HG02763 (cell line): ENCODE measurements at regions not wholly inside any gene's neighbourhood (a gene's known extent, or its start where the extent isn't known, plus 50 kb on each side); places are given as distances from the start of the nearest gene placed in this dataset.
"Not testable (repeated sequence)": the region's sequence is repeated elsewhere in the genome, so short reads cannot be mapped to it uniquely, and the experiment has no call there.

Source experiments
- ATAC-seq: cut with Tn5 transposase; IDR thresholded peaks from one replicate; pipeline ENCODE4 v1.9.1; 2021; ENCODE audit warnings: mild to moderate bottlenecking, moderate library complexity; ENCODE audit not compliant: unreplicated experiment

- ATAC-seq: no peak
Measured at GRCh38 chr2:187679454-187679853, 125.2 kb upstream of the TFPI start.

GRCh38 chr2:187684174-187684573, 129.9 kb upstream of the TFPI start:
- no peak for ATAC-seq

GRCh38 chr2:187686416-187687024, 132.3 kb upstream of the TFPI start:
- ATAC-seq: no peak

- ATAC-seq: no peak
Measured at GRCh38 chr2:187687585-187687984, 133.3 kb upstream of the TFPI start.

GRCh38 chr2:187689372-187689771, 135.1 kb upstream of the TFPI start:
- ATAC-seq: no peak

- ATAC-seq: no peak
Measured at GRCh38 chr2:187693923-187694322, 139.7 kb upstream of the TFPI start.

- ATAC-seq: not testable (repeated sequence)
Measured at GRCh38 chr2:187696644-187697043, 142.4 kb upstream of the TFPI start.

GRCh38 chr2:187698374-187699110, 144.3 kb upstream of the TFPI start:
- no peak for ATAC-seq

- no peak for ATAC-seq
Measured at GRCh38 chr2:187702157-187702556, 147.9 kb upstream of the TFPI start.

GRCh38 chr2:187708272-187708671, 154.0 kb upstream of the TFPI start:
- ATAC-seq: no peak

GRCh38 chr2:187709065-187709464, 154.8 kb upstream of the TFPI start:
- no peak for ATAC-seq

GRCh38 chr2:187710791-187711521, 156.7 kb upstream of the TFPI start:
- ATAC-seq: no peak

- ATAC-seq: no peak
Measured at GRCh38 chr2:187715590-187715989, 161.4 kb upstream of the TFPI start.

- ATAC-seq: no peak
Measured at GRCh38 chr2:187716301-187716700, 162.1 kb upstream of the TFPI start.

GRCh38 chr2:187718092-187718491, 163.9 kb upstream of the TFPI start:
- ATAC-seq: no peak

- no peak for ATAC-seq
Measured at GRCh38 chr2:187719510-187719909, 165.3 kb upstream of the TFPI start.

- ATAC-seq: no peak
Measured at GRCh38 chr2:187748958-187749357, 194.7 kb upstream of the TFPI start.

- no peak for ATAC-seq
Measured at GRCh38 chr2:187749804-187750431, 195.7 kb upstream of the TFPI start.

GRCh38 chr2:187768995-187769394, 214.8 kb upstream of the TFPI start:
- no peak for ATAC-seq

- no peak for ATAC-seq
Measured at GRCh38 chr2:187769437-187769836, 215.2 kb upstream of the TFPI start.

GRCh38 chr2:187774551-187775071, 220.4 kb upstream of the TFPI start:
- no peak for ATAC-seq
